DMS79 (cell line): ENCODE measurements at regions not wholly inside any gene's neighbourhood (a gene's known extent, or its start where the extent isn't known, plus 50 kb on each side); places are given as distances from the start of the nearest gene placed in this dataset.
"Not testable (repeated sequence)": the region's sequence is repeated elsewhere in the genome, so short reads cannot be mapped to it uniquely, and the experiment has no call there.

Experiments used
- DNase-seq: peaks from one replicate; lab custom pipeline; 2025; lab: John Stamatoyannopoulos, UW

DNA sequence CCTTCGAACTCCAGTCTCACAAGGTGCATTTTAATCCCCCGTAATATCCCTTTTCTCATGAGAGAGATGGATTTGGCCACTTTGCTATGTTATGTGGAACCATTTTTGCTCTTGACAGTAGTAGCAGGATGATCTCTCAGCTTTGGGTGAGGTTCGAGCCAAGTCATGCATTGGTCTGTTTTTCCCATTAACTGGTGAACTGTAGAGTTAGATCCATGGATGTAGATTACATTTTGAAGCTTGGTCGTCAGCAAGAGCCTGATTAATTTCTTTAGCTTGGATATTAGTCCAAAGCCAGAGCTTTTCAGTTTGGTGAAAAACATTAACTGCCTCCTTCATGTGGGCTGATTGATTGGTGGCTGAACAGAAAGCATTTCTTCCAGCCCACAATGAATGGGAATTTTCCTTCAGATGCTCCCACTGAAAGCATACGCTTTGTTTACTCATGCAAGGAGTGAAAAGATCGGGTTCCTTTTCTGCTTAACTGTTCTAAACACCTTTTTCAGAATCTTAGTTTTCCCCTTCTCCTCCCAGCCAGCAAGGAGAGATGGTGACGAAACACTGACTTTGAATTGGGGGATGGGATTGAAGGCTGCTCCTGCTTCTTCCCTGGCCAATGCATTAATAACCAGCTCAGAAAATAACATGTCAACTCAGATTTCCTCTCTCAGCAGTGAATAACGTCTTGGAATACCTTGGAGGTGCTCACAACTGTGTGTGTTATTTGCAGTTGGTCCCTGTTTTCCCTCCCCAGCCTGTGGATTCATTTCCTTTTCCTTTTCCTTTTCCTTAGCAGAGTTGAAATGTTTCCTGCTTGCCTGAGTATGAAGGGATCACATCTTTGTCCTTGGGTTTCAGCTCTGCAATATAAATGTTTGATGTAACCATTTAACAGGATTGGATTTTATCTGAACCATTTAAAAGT lies 351.8 kb upstream of the FZD8 start:
- DNase-seq, result no peak

DNA sequence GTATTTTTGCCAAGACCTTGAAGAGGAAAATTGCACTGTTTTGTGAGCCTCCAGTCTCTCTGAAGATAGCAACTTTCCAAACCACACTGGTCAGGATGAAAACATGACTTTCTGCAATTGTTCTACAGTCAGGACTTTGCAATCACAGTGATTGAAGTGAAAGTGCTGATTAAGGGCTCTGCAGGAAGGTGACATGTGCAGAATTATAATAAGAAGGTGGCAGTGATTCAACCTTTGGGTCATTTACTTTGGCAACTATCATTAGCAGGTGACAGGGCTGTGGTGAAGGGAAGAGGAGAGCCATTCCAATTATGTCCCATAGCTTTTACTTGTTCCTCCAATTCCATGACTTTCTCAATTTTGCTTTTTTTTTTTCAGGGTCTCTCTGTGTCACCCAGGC lies 350.0 kb upstream of the FZD8 start:
- DNase-seq, result no peak

DNA sequence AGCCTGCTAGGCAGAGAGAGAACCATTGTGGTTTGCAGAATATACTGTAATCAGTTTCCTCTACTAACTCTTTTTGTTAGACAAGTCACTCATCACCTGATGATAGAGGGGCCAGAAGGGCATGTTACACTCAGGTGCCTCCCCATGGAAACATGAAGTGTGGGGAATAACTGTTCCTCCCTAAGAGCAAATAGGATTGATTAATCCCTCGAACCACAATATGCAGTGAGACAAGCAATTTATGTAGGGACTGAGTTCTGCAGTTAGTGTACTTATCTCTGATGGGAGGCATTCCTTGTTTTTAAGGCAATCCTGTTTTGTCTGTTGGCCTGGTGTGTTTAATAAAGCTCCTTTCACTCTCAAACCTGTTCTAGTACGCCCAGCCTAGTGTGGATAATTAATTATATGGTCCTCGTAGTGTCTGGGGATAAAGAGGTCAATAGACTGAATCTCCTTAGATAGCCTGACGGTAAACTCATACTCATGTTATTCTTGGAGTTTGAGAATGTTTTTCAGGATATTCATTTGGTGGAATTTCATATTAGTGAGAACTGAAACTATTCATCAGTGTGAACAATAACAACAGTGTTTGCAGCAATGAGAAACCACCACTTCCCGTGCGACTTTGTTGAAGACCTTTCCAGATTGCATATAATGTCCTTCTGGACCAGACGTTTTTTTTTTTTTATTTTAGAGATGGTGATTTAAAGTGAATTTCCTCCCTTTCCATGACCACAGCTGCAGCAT lies 344.8 kb upstream of the FZD8 start:
- no peak for DNase-seq

DNA sequence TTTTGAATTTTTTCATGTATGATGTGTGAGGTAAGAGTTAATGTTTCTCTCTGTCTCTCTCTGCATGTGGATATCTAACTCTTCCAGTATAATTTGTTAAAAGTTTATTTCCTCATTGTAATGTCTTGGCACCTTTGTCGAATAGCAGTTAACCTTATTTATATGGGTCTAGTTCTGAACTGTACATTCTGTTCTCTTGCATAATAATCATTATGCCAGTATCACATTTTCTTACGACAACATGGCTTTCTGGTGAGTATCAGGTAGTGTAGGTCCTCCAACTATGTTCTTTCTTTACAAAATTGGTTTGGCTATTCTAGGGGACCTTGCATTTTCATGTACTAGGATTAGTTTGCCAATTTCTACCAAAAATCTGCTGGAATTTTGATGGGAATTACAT lies 337.0 kb upstream of the FZD8 start:
- no peak for DNase-seq

DNA sequence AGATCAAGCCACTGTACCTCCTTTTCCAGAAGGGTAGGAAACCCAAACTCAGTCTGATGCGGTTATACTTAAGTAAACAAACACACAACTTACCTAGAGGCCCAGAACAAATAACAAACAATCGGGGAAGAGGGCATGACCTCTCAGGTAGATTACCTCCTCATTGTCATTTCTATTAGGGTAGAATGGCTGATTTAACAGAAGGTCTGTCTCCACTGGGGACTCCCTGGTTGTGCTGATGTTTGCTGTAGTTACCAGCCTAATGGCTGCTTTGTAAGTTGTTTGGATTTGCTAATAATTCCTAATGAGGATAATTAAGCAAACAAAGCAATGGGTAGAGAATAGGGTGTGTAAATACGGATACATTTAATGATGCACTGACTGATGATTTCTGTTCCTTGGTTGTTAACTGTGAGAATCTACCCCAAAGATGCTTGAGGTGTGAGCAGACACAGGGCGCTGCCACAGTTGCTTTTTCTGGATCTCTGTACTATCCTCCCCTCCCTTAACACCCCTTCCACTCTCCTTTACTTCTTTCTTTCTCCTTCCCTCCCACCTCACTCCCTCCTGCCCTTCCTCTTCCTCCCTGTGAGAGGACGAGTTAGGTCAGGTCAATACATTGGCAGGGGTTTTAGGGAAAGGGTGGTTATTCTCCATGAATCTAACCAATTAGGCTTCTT lies 332.0 kb upstream of the FZD8 start:
- DNase-seq, result not testable (repeated sequence)

DNA sequence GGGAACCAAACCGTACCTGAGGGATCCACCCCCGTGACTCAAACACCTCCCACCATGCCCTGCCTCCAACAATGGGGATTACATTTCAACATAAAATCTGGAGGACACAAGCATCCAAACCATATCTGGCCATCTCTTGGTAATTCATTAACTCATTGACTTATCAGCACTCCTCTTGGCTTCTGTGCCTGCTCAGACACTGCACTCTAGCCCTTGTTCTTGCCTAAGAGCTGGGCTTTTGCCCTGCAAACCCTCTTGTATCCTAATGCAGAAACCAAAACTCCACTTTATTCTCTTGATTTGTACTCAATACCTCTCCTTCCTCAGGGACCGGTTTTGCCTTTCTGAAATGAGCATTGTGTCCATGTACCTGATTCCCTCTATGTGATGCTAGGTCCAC lies 330.2 kb upstream of the FZD8 start:
- DNase-seq, result no peak

DNA sequence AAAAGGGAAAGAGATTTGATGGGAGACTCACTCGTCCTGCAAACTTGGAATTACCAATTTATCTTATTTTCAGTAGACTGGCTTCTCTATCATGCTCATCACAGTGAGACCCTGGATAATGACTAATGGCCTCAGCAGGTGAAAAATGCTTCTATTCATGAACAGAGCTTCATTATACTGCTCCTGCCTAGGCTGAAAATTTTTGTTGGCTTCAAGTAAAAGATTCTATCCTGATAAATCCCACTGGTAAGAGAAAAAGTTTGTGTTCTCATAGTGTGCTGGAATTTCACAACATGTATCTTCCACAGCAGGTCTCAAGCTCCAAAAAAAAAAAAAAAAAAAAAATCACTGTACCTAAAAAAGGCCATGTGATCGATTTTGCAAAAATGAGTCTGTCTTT lies 329.3 kb upstream of the FZD8 start:
- DNase-seq, result no peak

DNA sequence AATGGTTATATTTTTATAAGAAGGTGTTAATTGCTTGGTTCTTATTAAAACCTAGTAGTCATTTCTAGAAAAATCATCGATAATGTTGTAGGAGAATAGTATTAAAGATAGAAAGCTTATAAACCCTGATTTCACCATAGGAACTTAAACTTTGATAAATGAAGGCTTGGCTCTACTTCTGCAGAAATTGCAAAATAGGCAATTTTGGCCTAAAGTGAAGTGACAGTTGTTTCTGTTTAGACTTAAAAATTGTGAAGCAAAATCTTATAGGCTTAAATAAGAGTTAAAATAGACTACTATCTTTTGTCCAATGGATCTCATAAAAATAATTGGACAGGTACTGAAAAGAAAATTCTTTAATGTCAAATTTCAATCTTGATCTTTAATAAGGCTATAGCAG lies 321.6 kb upstream of the FZD8 start:
- DNase-seq, result no peak

DNA sequence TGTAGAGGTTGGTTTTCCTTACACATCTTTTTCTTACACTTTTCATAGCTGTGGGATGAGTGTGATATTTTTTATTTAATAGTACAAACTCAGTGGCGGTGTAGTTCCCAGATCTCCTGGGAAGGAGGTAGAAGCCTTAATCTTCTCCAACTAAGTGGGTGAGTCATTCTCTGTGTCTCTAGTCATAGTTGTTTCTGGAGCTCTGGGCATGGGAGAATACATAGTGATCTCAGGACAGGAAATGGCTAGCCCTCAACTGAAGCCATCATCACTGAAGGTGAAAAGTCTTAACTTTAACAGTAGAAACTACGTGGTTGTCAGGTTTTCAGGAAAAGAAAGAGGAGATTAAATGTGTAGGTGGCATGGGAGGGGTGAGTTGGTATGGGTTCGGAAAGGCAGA lies 319.4 kb upstream of the FZD8 start:
- no peak for DNase-seq

DNA sequence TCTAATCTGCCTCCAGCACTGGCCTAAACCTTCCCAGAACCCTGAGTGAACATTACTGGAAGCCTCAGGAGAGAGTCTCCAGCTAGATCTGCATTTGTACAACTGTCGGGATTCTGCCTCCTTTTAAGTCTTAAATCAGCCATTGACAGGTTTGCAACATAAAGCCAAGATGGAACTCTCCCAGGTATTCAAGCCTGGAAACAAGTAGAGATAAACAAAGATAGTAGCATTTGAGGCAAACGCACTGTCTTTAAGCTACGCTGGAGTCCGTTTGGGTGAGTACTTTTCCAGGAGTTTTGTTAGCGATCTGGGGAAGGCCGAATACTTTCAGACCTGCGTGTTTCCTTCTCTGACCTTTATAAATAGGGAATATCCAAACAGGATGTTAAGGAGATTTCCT lies 317.2 kb upstream of the FZD8 start:
- no peak for DNase-seq

DNA sequence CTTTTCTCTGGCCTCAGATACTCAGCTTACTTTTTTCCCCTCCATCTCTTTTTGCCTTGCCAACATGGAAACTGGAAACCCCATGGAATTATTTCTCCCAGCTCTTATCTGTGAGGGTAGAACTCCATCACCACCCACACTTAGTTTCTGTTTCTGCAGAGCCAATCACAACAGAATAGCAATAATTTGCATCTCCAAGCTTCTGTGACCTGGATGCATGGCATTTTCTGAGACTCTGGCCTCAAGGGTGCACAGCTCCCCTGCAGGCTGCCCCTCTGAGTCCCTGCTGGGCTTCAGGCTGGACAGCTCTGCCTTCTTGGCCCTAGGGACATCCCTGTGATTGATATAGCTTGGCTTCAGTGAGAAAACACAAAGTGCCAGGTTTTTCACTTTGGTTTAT lies 316.5 kb upstream of the FZD8 start:
- not testable (repeated sequence) for DNase-seq

DNA sequence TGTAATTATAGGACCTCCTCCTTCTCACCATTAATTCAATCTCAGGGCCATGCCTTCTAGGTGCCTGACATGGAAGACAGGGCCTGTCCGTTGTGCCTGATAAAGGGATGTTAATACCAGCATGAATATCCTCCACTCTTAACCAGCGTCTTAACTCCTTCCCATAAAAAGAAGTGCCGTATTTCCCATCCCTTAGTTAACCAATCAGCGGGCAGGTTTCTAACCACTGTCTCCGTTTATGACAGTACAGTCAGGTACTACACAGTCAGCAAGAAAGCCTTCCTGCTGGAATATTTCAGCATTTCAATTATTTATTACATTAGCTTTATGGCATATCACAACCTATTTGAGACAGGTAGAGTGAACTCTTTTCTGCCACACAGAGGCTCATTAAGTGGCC lies 308.6 kb upstream of the FZD8 start:
- no peak for DNase-seq

DNA sequence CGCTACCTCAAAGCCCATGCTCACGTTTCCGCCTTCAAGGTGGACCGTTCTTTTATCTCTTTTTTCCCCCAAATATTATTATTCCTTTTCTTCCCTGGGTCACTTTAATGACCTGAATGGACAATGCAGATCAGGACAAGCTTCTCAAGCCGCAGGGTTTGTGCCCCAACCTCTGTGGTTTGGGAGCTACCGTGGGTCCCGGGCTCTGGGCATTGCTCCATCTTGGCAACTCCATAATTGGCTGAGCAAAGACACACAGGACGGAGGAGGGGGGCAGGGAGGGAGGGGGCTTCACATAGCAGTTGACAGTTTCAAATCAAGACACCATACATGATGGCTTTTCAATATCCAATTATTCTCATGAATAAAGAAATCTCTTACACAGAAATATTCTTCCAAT lies 308.1 kb upstream of the FZD8 start:
- DNase-seq, result no peak

DNA sequence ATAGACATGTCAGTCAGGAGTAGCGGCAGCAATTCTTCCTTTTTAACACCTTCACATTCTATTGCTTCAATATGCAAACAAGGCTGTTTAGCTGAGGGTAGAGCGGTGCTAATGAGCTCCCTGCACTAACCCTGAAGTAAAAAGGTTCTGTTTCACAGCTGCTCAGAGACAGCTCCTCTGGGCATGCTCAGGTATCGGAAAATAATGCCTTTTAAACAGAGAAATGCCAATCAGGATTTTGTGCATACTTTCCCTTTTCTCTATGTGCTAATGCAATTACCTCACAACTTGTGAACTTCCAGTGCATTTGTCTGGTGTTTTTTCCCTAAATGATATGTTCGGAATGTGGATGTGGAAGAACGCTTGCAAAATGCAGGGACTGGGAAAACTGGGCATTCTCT lies 307.7 kb upstream of the FZD8 start:
- DNase-seq, result no peak

DNA sequence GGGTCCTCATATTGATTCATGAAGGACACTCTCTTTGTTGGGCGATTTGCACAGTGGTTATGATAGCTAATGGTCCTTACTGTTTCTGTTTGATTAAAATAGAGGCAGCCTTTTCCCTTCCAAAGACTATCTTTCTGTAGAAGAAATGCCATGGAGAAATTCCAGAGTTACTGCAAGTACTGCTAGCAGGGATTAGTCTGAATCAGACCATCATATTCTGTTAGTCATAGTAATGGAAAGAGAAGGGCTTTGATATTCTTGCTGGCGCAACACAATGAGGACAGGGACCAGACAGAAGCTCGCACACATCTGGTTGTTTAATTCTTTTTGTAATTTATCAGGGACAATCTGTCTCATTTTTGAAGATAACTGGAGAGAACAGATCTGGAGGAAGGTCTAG lies 304.5 kb upstream of the FZD8 start:
- no peak for DNase-seq

DNA sequence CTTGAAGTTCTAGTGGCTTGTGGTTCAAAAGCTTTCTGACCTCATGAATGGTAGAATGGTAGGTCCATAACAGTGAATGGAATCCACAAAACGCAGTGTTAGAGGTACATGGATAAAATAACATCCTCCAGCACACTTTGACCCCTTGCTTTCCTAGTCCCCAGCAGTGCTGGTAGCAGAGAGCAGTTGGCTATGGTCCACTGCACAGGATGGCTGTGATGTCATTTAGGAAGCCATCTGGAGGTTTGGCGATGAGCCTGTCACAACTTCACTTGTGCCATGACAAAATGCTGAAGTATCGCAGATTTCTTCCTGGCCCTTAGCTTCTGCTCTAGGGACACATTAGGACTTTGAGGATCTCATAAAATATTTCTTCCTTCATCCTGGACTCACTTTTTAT lies 300.0 kb upstream of the FZD8 start:
- DNase-seq, result no peak

DNA sequence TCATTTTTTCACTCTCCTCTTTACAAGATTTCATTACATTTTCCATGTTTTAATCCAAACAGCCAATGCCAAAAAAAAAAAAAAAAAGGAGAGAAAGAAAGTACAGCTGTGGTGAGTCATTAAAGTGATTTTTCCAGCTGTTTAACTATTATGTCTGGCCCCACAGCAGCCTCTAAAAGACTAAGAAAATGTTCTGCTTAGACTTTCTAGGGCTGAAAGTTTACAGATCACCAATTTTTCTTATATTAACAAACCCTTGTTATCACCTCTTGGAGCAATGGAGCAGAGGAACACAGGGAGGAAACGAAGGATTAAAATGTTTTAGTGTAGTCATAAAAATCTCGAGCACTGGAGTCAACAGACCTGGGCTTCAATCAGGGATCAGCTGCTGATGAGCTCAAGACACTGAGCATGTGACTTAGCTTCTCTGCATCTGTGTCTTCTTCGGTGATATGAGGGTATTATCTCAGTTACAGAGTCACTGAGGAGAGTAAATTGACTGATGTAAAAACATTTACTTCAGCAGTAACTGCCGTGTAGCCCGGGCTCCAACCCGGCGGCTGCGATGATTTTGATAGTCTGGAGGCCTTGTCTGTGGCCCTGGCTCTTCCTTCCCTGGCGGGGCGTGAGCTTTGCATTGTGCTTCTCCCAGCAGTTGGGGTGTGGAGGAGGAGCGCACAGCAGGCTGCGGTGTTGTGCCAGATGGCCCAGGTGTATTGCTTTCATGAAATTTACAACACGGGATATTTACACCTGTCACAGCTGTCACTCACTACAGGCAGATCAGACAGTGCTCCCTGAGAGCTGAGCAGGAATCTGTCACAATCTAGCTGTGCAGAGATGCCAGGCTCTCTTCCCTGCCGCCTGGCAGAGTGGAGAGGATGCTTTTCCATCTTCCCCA lies 298.3 kb upstream of the FZD8 start:
- DNase-seq, result no peak

DNA sequence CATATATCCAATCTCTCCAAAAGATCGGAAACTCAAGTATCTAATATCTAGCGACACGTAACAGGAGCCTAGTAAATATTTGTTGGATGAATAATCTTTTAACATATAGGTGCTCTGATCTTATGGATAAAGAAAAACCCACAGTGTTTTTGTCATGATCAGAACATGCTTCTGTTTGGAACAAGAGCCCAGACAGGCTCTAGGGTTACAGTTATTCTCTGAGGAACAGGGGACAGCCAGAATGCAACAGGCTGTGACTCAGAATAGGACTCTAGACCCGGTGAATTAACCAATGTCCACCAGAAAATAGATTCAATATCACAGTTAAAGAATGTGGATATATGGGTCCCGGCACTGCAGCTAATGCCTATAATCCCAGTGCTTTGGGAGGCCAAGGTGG lies 296.1 kb upstream of the FZD8 start:
- no peak for DNase-seq

DNA sequence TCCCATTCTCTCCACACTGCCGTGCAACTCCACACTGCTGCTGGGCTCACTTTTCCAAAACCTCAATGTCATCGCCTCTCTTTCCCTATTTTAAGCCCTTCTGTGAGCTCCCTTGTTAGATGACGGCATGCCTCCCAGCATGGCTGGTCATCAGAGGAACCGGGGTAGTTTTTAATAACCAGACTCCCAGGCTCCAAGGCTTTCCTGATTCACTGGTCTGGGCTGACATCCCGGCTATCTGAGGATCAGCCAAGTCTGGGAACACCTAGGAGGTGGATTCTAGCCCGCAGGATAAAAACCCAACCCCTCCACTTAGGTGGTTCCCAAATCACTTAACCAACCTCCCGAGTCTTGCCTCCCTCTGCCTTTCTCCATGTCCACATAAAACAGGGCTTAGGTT lies 295.4 kb upstream of the FZD8 start:
- no peak for DNase-seq

DNA sequence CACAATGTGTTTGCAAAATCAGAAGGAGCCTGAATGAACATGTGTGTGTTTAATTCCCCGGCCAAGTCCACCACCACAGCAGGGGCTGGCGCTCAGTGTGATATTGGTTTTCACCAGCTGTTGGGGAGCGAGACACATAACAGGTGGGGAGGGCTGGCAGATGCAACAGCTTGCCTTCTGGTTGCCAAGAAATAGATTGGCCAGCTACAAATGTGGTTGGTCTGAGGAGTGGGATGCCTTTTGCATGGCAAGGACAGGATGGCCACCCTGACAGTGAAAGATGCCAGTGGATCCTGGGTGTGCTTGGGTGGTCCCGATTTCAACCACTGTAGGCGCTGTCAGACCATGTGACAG lies 292.5 kb upstream of the FZD8 start:
- DNase-seq, result no peak

DNA sequence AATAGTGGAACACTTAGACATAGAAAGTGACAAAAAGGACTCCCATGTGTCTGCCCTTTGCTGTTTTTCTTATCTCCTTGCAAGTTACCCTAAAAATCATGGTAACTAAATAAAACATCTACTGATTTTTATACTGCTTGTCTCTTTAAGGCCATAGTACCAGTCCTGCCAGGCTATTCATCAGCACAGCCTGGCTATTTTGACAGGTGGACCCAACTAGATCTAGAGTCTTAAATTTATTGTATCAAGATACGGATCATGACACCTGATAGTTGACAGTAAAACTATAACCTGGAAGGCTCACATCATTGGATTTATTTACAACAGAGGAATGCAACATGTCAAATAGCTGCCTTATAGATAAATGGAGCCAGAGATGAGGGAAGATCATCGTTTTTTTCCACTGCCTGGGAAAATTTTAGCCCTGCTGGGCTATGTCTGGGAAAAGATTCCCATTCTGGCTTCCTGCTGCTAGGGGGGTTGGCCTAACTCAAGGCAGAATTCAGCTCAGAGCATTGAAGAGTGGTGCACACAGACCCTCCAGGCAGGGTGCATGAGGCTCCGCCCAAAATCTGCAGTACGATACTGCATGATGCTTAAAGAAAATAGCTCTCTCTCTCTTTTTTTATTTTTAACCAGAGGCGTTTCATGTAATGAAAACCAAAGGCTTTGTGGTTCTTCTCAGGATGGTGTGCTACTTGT lies 292.0 kb upstream of the FZD8 start:
- no peak for DNase-seq
